ENCODE measurements at regions not wholly inside any gene's neighbourhood (a gene's known extent, or its start where the extent isn't known, plus 50 kb on each side); places are given as distances from the start of the nearest gene placed in this dataset.

- TF ChIP-seq CTCF (IDR thresholded peaks at IDR 0.05; ENCODE audit: borderline replicate concordance, extremely low read depth, low read length, poor library complexity, severe bottlenecking) (no peak), EZH2 (IDR thresholded peaks at IDR 0.05; ENCODE audit: borderline replicate concordance, low read depth, low read length, severe bottlenecking) (no peak)
Observed at GRCh38 chr17:79539944-79540705, 70.7 kb downstream of the RBFOX3 start.

Data from DND-41 (cell line).